Endothelial cell of umbilical vein (primary cell): ENCODE measurements at regions not wholly inside any gene's neighbourhood (a gene's known extent, or its start where the extent isn't known, plus 50 kb on each side); places are given as distances from the start of the nearest gene placed in this dataset.

Experiments used
- BruUV-seq: library from RNA; stranded (reverse); fragments of 400-500 nt; replicated peaks from 2 replicates; lab custom pipeline; 2021; lab: Mats Ljungman, UMichigan
- CTCF ChIA-PET: fragments of 300-600, 350-600 bp; sonication (Branson Sonifier 250); formaldehyde crosslinking; loops from one replicate; lab custom pipeline; 2021; ENCODE audit warnings: antibody characterized with exemption, inconsistent platforms; lab: Charles Lee
- POLR2A ChIA-PET: fragments of 300-600, 350-600 bp; sonication (Branson Sonifier 250); formaldehyde crosslinking; loops from one replicate; lab custom pipeline; 2021; ENCODE audit warnings: antibody characterized with exemption, inconsistent platforms; lab: Charles Lee
- DNase-seq: peaks from one replicate; pipeline ENCODE4 v3.0.0-alpha.2; 2011; ENCODE audit warnings: low read depth, low spot score
- FAIRE-seq: peaks from 2 replicates; lab custom pipeline; 2011; peaks lifted over from hg19 to GRCh38; lab: Jason Lieb, UNC
- H2AFZ ChIP-seq: 2 replicates; pipeline ENCODE4 v1.6.0; 2012; ENCODE audit warnings: low read depth, low read length, control low read depth, inconsistent platforms
- H3K27ac ChIP-seq: 2 replicates; pipeline ENCODE4 v1.5.1; 2011; ENCODE audit warnings: low read depth, mild to moderate bottlenecking, control low read depth, low read length, moderate library complexity; ENCODE audit not compliant: insufficient read depth
- H3K27me3 ChIP-seq, 2 experiments: 2 replicates each; pipeline versions ENCODE4 v1.6.0 to v1.6.1; 2011; ENCODE audit warnings: low read length in 2 of 2, mixed read lengths in 1 of 2; ENCODE audit not compliant: control insufficient read depth in 2 of 2, insufficient read depth in 2 of 2
- H3K36me3 ChIP-seq, 2 experiments: 2 replicates in 1 of 2; 3 replicates in 1 of 2; pipeline ENCODE4 v1.5.1; 2011; ENCODE audit warnings: low read length in 2 of 2, mild to moderate bottlenecking in 1 of 2, moderate library complexity in 1 of 2; ENCODE audit not compliant: control insufficient read depth in 2 of 2, insufficient read depth in 2 of 2; ENCODE audit errors: extremely low read depth in 1 of 2
- H3K4me1 ChIP-seq: 3 replicates; pipeline ENCODE4 v1.5.1; 2011; ENCODE audit warnings: mild to moderate bottlenecking, low read length; ENCODE audit not compliant: control insufficient read depth, insufficient read depth; ENCODE audit errors: extremely low read depth
- H3K4me2 ChIP-seq: 2 replicates; pipeline ENCODE4 v1.6.1; 2011; ENCODE audit warnings: low read length, control low read depth, mixed read lengths; ENCODE audit not compliant: insufficient read depth
- H3K4me3 ChIP-seq, 3 experiments: fragments of 200-600 bp in 1 of 3; sonication (generic), shearing (Covaris generic) in 1 of 3; replicated peaks in 1 of 3; 2 replicates each; pipeline ENCODE4 v1.5.1; 2011 to 2016; ENCODE audit warnings: control low read depth in 3 of 3, low read length in 3 of 3, mild to moderate bottlenecking in 2 of 3, inconsistent platforms in 1 of 3, low read depth in 1 of 3, moderate library complexity in 1 of 3; ENCODE audit not compliant: insufficient read depth in 1 of 3
- H3K79me2 ChIP-seq: 2 replicates; pipeline ENCODE4 v1.6.0; 2012; ENCODE audit warnings: low read length, inconsistent platforms; ENCODE audit not compliant: control insufficient read depth, insufficient read depth
- H3K9ac ChIP-seq: replicated peaks from 2 replicates; pipeline ENCODE3; 2011; ENCODE audit warnings: low read length, control low read depth; ENCODE audit not compliant: insufficient read depth; ENCODE audit errors: extremely low read depth
- H3K9me1 ChIP-seq: replicated peaks from 3 replicates; pipeline ENCODE4 v1.6.0; 2011; ENCODE audit warnings: mild to moderate bottlenecking, low read length; ENCODE audit not compliant: control insufficient read depth, insufficient read depth; ENCODE audit errors: extremely low read depth
- H3K9me3 ChIP-seq: replicated peaks from 2 replicates; pipeline ENCODE4 v1.5.1; 2012; ENCODE audit warnings: low read length, inconsistent platforms; ENCODE audit not compliant: control insufficient read depth, insufficient read depth
- H4K20me1 ChIP-seq: replicated peaks from 2 replicates; pipeline ENCODE3; 2011; ENCODE audit warnings: mild to moderate bottlenecking, low read length; ENCODE audit not compliant: control insufficient read depth, insufficient read depth; ENCODE audit errors: extremely low read depth
- CTCF ChIP-seq, 2 donors: IDR thresholded peaks; 1 replicate in 1 of 2; 2 replicates in 1 of 2; pipeline ENCODE4 v1.5.1; 2011; ENCODE audit warnings: low read length in 2 of 2, mild to moderate bottlenecking in 2 of 2, moderate library complexity in 2 of 2, control low read depth in 1 of 2, inconsistent platforms in 1 of 2, low read depth in 1 of 2; ENCODE audit not compliant: insufficient read depth in 1 of 2; ENCODE audit errors: extremely low read depth in 1 of 2
- EZH2 ChIP-seq: IDR thresholded peaks from 2 replicates; pipeline ENCODE4 v1.6.1; 2012; ENCODE audit warnings: borderline replicate concordance, low read depth, mild to moderate bottlenecking, moderate library complexity, low read length, inconsistent platforms; ENCODE audit not compliant: severe bottlenecking
- FOS ChIP-seq: IDR thresholded peaks from 2 replicates; pipeline ENCODE4 v1.6.1; 2011; ENCODE audit warnings: mild to moderate bottlenecking, low read length, moderate library complexity, borderline replicate concordance; ENCODE audit not compliant: insufficient read depth
- GATA2 ChIP-seq: IDR thresholded peaks from 2 replicates; pipeline ENCODE4 v1.7.0; 2011; ENCODE audit warnings: low read depth, mild to moderate bottlenecking, moderate library complexity, mixed read lengths, low read length; ENCODE audit not compliant: insufficient read length, insufficient read depth
- JUN ChIP-seq: IDR thresholded peaks from 2 replicates; pipeline ENCODE4 v1.6.1; 2011; ENCODE audit warnings: borderline replicate concordance, low read depth; ENCODE audit not compliant: insufficient read length, insufficient read depth
- MYC ChIP-seq: IDR thresholded peaks from one replicate; pipeline ENCODE4 v1.6.1; 2011; ENCODE audit warnings: mild to moderate bottlenecking, low read depth, low read length
- POLR2A ChIP-seq: IDR thresholded peaks from 2 replicates; pipeline ENCODE4 v1.6.1; 2012; ENCODE audit warnings: low read depth, mild to moderate bottlenecking, control low read depth, low read length
- POLR2AphosphoS5 ChIP-seq: IDR thresholded peaks from 2 replicates; pipeline ENCODE4 v1.6.1; 2012; ENCODE audit warnings: low read depth, mild to moderate bottlenecking, control low read depth, low read length, moderate library complexity; ENCODE audit not compliant: insufficient read depth
- dilution Hi-C: fragments of 300-500 bp; cut with MboI; formaldehyde crosslinking; loops from one replicate; pipeline ENCODE4 v1.15.0; 2019; ENCODE audit warnings: low sequenced_read_pairs; ENCODE audit not compliant: extremely low pct_ligation_motif_present
- intact Hi-C: fragments of 100-400 bp; cut with micrococcal nuclease; formaldehyde crosslinking; loops from one replicate; pipeline ENCODE4 v1.10.0; 2022
- TF ChIP-seq, protein P1 (sequence below): IDR thresholded peaks from 2 replicates; pipeline ENCODE4 v1.6.1; 2011; ENCODE audit not compliant: insufficient read depth, insufficient read length

GRCh38 chr10:1989090-1989489, 251.8 kb upstream of the ADARB2 start:
- H3K4me1 ChIP-seq = no peaks in the 10 kb centered on the region
- H3K27ac ChIP-seq = no peak overlapping the region
- no peak overlapping the region for H3K9ac ChIP-seq
- DNase-seq = no peak
- H4K20me1 ChIP-seq = no peaks in the 10 kb centered on the region
- POLR2A ChIA-PET = no interaction called here
- H3K4me2 ChIP-seq = no peak overlapping the region
- intact Hi-C loops = no loop called here
- no peak for TF ChIP-seq CTCF (IDR thresholded peaks at IDR 0.05; ENCODE audit: extremely low read depth in 1 of 2, insufficient read depth in 1 of 2, low read depth in 1 of 2, low read length in 2 of 2)
- TF ChIP-seq JUN = no peak
- TF ChIP-seq GATA2 = no peak
- TF ChIP-seq EZH2 = no peak
- TF ChIP-seq, protein P1, sequence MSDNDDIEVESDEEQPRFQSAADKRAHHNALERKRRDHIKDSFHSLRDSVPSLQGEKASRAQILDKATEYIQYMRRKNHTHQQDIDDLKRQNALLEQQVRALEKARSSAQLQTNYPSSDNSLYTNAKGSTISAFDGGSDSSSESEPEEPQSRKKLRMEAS = no peak
- TF ChIP-seq FOS = no peak
- no peak for TF ChIP-seq POLR2A
- TF ChIP-seq MYC = no peak
- TF ChIP-seq POLR2AphosphoS5 = no peak
- CTCF ChIA-PET = no interaction called here
- H2AFZ ChIP-seq = no peak overlapping the region
- H3K27me3 ChIP-seq = no peaks in the 10 kb centered on the region
- no peaks in the 10 kb centered on the region for H3K36me3 ChIP-seq
- no TSS peak for BruUV-seq
- dilution Hi-C loops = no loop called here
- no peaks in the 10 kb centered on the region for H3K79me2 ChIP-seq
- H3K4me3 ChIP-seq = no peak overlapping the region
- FAIRE-seq = no peak
- H3K9me1 ChIP-seq = no peaks in the 10 kb centered on the region
- peaks cover 4% of the 10 kb centered on the region for H3K9me3 ChIP-seq
